ENCODE measurements at regions not wholly inside any gene's neighbourhood (a gene's known extent, or its start where the extent isn't known, plus 50 kb on each side); places are given as distances from the start of the nearest gene placed in this dataset.

- intact Hi-C loops (cut with micrococcal nuclease): no loop called here
- CTCF ChIA-PET: no interaction called here
- ATAC-seq (ENCODE audit: low read depth) (no peak), DNase-seq (no peak)
- H3K27me3 ChIP-seq (ENCODE audit: control insufficient read depth, insufficient read depth, low read length): no peaks in the 10 kb centered on the region
- no peak overlapping the region for H3K14ac ChIP-seq (replicated peaks; ENCODE audit: low read depth, low read length)
- H3K18ac ChIP-seq (ENCODE audit: low read depth, low read length): no peak overlapping the region
- H3K4me3 ChIP-seq (ENCODE audit: insufficient read depth, low read depth, low read length): no peak overlapping the region
- no peak overlapping the region for H2BK120ac ChIP-seq (ENCODE audit: low read depth, low read length)
- TF ChIP-seq MAZ (IDR thresholded peaks at IDR 0.05; ENCODE audit: borderline replicate concordance, low read depth, low read length) (no peak), FOS (IDR thresholded peaks at IDR 0.05; ENCODE audit: low read depth, low read length) (no peak), CHD1 (IDR thresholded peaks at IDR 0.05; ENCODE audit: low read depth, low read length) (no peak), RFX5 (IDR thresholded peaks at IDR 0.05; ENCODE audit: low read depth, low read length) (no peak), POLR2A (IDR thresholded peaks at IDR 0.05; ENCODE audit: low read depth, low read length) (no peak), RCOR1 (IDR thresholded peaks at IDR 0.05; ENCODE audit: insufficient replicate concordance, low read length) (no peak), NFE2L2 (IDR thresholded peaks at IDR 0.05; ENCODE audit: low read depth, low read length) (no peak), MAFK (IDR thresholded peaks at IDR 0.05; ENCODE audit: low read depth, low read length) (no peak), SMC3 (IDR thresholded peaks at IDR 0.05; ENCODE audit: low read depth, low read length) (no peak), CTCF (conservative IDR thresholded peaks at IDR 0.05; ENCODE audit: low read depth, low read length) (no peak), CEBPB (IDR thresholded peaks at IDR 0.05; ENCODE audit: low read depth, low read length) (no peak), MXI1 (IDR thresholded peaks at IDR 0.05; ENCODE audit: borderline replicate concordance, low read depth, low read length) (no peak)
- TF ChIP-seq, protein P1, sequence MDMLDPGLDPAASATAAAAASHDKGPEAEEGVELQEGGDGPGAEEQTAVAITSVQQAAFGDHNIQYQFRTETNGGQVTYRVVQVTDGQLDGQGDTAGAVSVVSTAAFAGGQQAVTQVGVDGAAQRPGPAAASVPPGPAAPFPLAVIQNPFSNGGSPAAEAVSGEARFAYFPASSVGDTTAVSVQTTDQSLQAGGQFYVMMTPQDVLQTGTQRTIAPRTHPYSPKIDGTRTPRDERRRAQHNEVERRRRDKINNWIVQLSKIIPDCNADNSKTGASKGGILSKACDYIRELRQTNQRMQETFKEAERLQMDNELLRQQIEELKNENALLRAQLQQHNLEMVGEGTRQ (IDR thresholded peaks at IDR 0.05; ENCODE audit: low read depth, low read length): no peak
- TF ChIP-seq, protein P2, sequence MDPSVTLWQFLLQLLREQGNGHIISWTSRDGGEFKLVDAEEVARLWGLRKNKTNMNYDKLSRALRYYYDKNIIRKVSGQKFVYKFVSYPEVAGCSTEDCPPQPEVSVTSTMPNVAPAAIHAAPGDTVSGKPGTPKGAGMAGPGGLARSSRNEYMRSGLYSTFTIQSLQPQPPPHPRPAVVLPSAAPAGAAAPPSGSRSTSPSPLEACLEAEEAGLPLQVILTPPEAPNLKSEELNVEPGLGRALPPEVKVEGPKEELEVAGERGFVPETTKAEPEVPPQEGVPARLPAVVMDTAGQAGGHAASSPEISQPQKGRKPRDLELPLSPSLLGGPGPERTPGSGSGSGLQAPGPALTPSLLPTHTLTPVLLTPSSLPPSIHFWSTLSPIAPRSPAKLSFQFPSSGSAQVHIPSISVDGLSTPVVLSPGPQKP (IDR thresholded peaks at IDR 0.05; ENCODE audit: borderline replicate concordance, low read depth, low read length): no peak
- in situ Hi-C loops (cut with MboI; ENCODE audit: low sequenced_read_pairs): loop anchor here (25.0 kb wide), 1 partner anchor 912 kb away; no protein-coding TSS in a partner anchor
- BruUV-seq (replicated peaks): no TSS peak
- H3K4ac ChIP-seq (ENCODE audit: low read depth, low read length): no peak overlapping the region
- H3K9ac ChIP-seq (ENCODE audit: low read depth, low read length): no peak overlapping the region
- H2AK9ac ChIP-seq (replicated peaks; ENCODE audit: low read depth, low read length, poor library complexity): no peak overlapping the region
- H3K9me3 ChIP-seq (ENCODE audit: control insufficient read depth, insufficient read depth, low read length): no peaks in the 10 kb centered on the region
- H3K27ac ChIP-seq (ENCODE audit: insufficient read depth, low read length): no peak overlapping the region
- no peak overlapping the region for H2BK5ac ChIP-seq (ENCODE audit: low read depth, low read length, poor library complexity, severe bottlenecking)
- H2BK20ac ChIP-seq (ENCODE audit: low read depth, low read length): no peak overlapping the region
- no peak overlapping the region for H2AFZ ChIP-seq (replicated peaks; ENCODE audit: low read length, poor library complexity)
- dilution Hi-C loops (cut with HindIII; ENCODE audit: low sequenced_read_pairs, unreplicated experiment): no loop called here
- no peak overlapping the region for H4K5ac ChIP-seq (ENCODE audit: low read depth, low read length)
- POLR2A ChIA-PET (ENCODE audit: unreplicated experiment): no interaction called here
- H4K91ac ChIP-seq (ENCODE audit: insufficient read depth, low read depth, low read length): no peak overlapping the region
- H3K9me1 ChIP-seq (ENCODE audit: insufficient read depth, low read length): no peaks in the 10 kb centered on the region
- no peak overlapping the region for H3K56ac ChIP-seq (ENCODE audit: extremely low read depth, insufficient read depth, low read length)
- H3K23ac ChIP-seq (ENCODE audit: low read depth, low read length): no peak overlapping the region
- H3K4me2 ChIP-seq (ENCODE audit: low read depth, low read length): no peak overlapping the region
- H3K79me1 ChIP-seq (ENCODE audit: low read depth in 1 of 2, low read length in 2 of 2): no peaks in the 10 kb centered on the region
- no peak overlapping the region for H2AK5ac ChIP-seq (ENCODE audit: low read depth, low read length)
- no peak overlapping the region for H2BK15ac ChIP-seq (ENCODE audit: low read depth, low read length)
- H4K20me1 ChIP-seq (ENCODE audit: insufficient read depth, low read length): no peaks in the 10 kb centered on the region
- H3K4me1 ChIP-seq (ENCODE audit: control insufficient read depth, insufficient read depth, low read length): no peaks in the 10 kb centered on the region
- H4K8ac ChIP-seq (ENCODE audit: low read depth in 2 of 2, low read length in 2 of 2): no peak overlapping the region
- no peaks in the 10 kb centered on the region for H3K36me3 ChIP-seq (ENCODE audit: control insufficient read depth, insufficient read depth, low read length)
- WGBS, 2 experiments (ENCODE audit: extremely low coverage in 2 of 2, insufficient read length in 1 of 2): no CpG with 5 or more reads among the region's 16 CpGs
Observed at GRCh38 chr20:60200305-60200918, 242.2 kb downstream of the CDH26 start.
